ENCODE measurements at regions not wholly inside any gene's neighbourhood (a gene's known extent, or its start where the extent isn't known, plus 50 kb on each side); places are given as distances from the start of the nearest gene placed in this dataset.

DNA sequence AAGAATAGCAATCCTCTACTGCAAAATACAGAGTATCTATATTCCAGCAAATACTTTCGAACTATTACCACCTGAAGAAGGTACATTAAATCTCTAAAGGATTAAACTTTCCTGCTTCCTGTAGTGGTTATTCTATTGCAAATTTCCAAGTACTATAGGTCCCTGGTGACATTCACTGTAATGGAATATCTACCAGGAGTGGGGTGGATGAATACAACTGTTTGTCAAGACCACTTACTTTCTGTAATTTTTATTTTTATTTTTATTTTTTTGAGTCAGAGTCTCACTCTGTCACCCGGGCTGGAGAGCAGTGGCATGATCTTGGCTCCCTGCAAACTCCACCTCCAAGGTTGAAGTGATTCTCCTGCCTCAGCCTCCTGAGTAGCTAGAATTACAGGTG, 389.5 kb downstream of the TMEM114 start:
- TF ChIP-seq, protein P1, sequence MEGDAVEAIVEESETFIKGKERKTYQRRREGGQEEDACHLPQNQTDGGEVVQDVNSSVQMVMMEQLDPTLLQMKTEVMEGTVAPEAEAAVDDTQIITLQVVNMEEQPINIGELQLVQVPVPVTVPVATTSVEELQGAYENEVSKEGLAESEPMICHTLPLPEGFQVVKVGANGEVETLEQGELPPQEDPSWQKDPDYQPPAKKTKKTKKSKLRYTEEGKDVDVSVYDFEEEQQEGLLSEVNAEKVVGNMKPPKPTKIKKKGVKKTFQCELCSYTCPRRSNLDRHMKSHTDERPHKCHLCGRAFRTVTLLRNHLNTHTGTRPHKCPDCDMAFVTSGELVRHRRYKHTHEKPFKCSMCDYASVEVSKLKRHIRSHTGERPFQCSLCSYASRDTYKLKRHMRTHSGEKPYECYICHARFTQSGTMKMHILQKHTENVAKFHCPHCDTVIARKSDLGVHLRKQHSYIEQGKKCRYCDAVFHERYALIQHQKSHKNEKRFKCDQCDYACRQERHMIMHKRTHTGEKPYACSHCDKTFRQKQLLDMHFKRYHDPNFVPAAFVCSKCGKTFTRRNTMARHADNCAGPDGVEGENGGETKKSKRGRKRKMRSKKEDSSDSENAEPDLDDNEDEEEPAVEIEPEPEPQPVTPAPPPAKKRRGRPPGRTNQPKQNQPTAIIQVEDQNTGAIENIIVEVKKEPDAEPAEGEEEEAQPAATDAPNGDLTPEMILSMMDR (IDR thresholded peaks at IDR 0.05; ENCODE audit: low read length), result no peak
- TF ChIP-seq EZH2 (optimal IDR thresholded peaks at IDR 0.05; ENCODE audit: low read depth, low read length) (no peak), EZH2phosphoT487 (IDR thresholded peaks at IDR 0.05; ENCODE audit: low read length) (no peak)

All from MM.1S (cell line).